ENCODE measurements at regions not wholly inside any gene's neighbourhood (a gene's known extent, or its start where the extent isn't known, plus 50 kb on each side); places are given as distances from the start of the nearest gene placed in this dataset.

- DNase-seq (ENCODE audit: low spot score): peak; percentile 49
Observed at GRCh38 chr2:71277536-71278103, 50.7 kb upstream of the PAIP2B start.

GRCh38 chr2:71277147-71277475 is 50.2 kb upstream of the PAIP2B start:
- no peak for DNase-seq (ENCODE audit: low spot score)

GRCh38 chr2:71276311-71277146 is 49.6 kb upstream of the PAIP2B start:
- DNase-seq (ENCODE audit: low spot score): peak; percentile 90
